GM23338 (cell line): ENCODE measurements at regions not wholly inside any gene's neighbourhood (a gene's known extent, or its start where the extent isn't known, plus 50 kb on each side); places are given as distances from the start of the nearest gene placed in this dataset.

Source experiments
- ATAC-seq: fragments of 200-7000 bp; cut with Tn5 transposase; 3 replicates; pipeline ENCODE4 v1.9.1; 2020
- DNase-seq: peaks from one replicate; pipeline ENCODE4 v3.0.0-alpha.2; 2015; ENCODE audit warnings: low spot score
- H2AFZ ChIP-seq: fragments of 200-600 bp; sonication (generic); 2 replicates; pipeline ENCODE4 v1.8.0; 2016; ENCODE audit warnings: antibody characterized with exemption, mild to moderate bottlenecking, moderate library complexity
- H3F3A ChIP-seq: fragments of 200-600 bp; sonication (generic); replicated peaks from 2 replicates; pipeline ENCODE4 v1.8.0; 2017; ENCODE audit warnings: antibody characterized with exemption, mixed run types, low read depth
- H3K27ac ChIP-seq: fragments of 200-600 bp; sonication (generic); 2 replicates; pipeline ENCODE4 v1.6.1; 2016; ENCODE audit warnings: low read depth
- H3K27me3 ChIP-seq: fragments of 200-600 bp; sonication (generic); 2 replicates; pipeline ENCODE4 v1.8.0; 2016; ENCODE audit warnings: mild to moderate bottlenecking, mixed run types, moderate library complexity; ENCODE audit not compliant: insufficient read depth
- H3K36me3 ChIP-seq: fragments of 200-600 bp; sonication (generic); 2 replicates; pipeline ENCODE4 v1.8.0; 2016; ENCODE audit warnings: mild to moderate bottlenecking; ENCODE audit not compliant: insufficient read depth
- H3K4me1 ChIP-seq: fragments of 200-600 bp; sonication (generic); 2 replicates; pipeline ENCODE4 v1.8.0; 2016; ENCODE audit warnings: mild to moderate bottlenecking, moderate library complexity; ENCODE audit not compliant: insufficient read depth
- H3K4me2 ChIP-seq: fragments of 200-600 bp; sonication (generic); 2 replicates; pipeline ENCODE4 v1.7.1; 2017; ENCODE audit warnings: mixed run types
- H3K4me3 ChIP-seq: fragments of 200-600 bp; sonication (generic); 2 replicates; pipeline ENCODE4 v1.6.1; 2016; ENCODE audit warnings: mixed run types
- H3K79me2 ChIP-seq: fragments of 200-600 bp; sonication (generic); replicated peaks from 2 replicates; pipeline ENCODE4 v1.8.0; 2017; ENCODE audit warnings: mild to moderate bottlenecking; ENCODE audit not compliant: insufficient read depth
- H3K9me2 ChIP-seq: fragments of 200-600 bp; sonication (generic); 2 replicates; pipeline ENCODE4 v1.8.0; 2017; ENCODE audit not compliant: insufficient read depth
- H4K20me1 ChIP-seq: fragments of 200-600 bp; sonication (generic); replicated peaks from 2 replicates; pipeline ENCODE4 v1.8.0; 2017; ENCODE audit warnings: mild to moderate bottlenecking; ENCODE audit not compliant: insufficient read depth
- H3K27ac Mint-ChIP-seq: 2 replicates; pipeline ENCODE4 v1.8.0; 2020; ENCODE audit warnings: inconsistent platforms, mild to moderate bottlenecking, moderate library complexity, mixed read lengths
- H3K27me3 Mint-ChIP-seq: 3 replicates; pipeline ENCODE4 v1.8.0; 2022; ENCODE audit warnings: low read depth, mild to moderate bottlenecking, moderate library complexity, mixed read lengths, inconsistent platforms; ENCODE audit not compliant: insufficient read depth, poor library complexity
- H3K36me3 Mint-ChIP-seq: 3 replicates; pipeline ENCODE4 v1.8.0; 2021; ENCODE audit warnings: low read depth, mild to moderate bottlenecking, inconsistent platforms, moderate library complexity, mixed read lengths
- H3K4me1 Mint-ChIP-seq: 3 replicates; pipeline ENCODE4 v1.8.0; 2020; ENCODE audit warnings: mild to moderate bottlenecking, inconsistent platforms, mixed read lengths
- H3K4me3 Mint-ChIP-seq: 3 replicates; pipeline ENCODE4 v1.8.0; 2021; ENCODE audit warnings: moderate library complexity, mild to moderate bottlenecking, inconsistent platforms, mixed read lengths
- H3K9me3 Mint-ChIP-seq: 3 replicates; pipeline ENCODE4 v1.8.0; 2020; ENCODE audit warnings: moderate library complexity, mild to moderate bottlenecking, inconsistent platforms, mixed read lengths
- CREB1 ChIP-seq: fragments of 250-450 bp; sonication (Bioruptor Pico); IDR thresholded peaks from 2 replicates; pipeline ENCODE4 v1.5.0; 2020; ENCODE audit warnings: low read depth, mild to moderate bottlenecking, moderate library complexity
- CTCF ChIP-seq, 2 experiments: fragments of 200-600 bp in 1 of 2; sonication (generic) in 1 of 2; conservative IDR thresholded peaks; 2 replicates each; pipeline versions ENCODE4 v1.5.1 to v1.6.1; 2016 to 2017; ENCODE audit warnings: antibody characterized with exemption in 2 of 2, low read depth in 2 of 2, mild to moderate bottlenecking in 2 of 2, moderate library complexity in 1 of 2
- ETS1 ChIP-seq: IDR thresholded peaks from 2 replicates; pipeline ENCODE4 v1.6.1; 2016; ENCODE audit warnings: antibody characterized with exemption
- EZH2 ChIP-seq: fragments of 200-600 bp; sonication (generic); IDR thresholded peaks from one replicate; pipeline ENCODE4 v1.8.0; 2017; ENCODE audit warnings: antibody characterized with exemption, mild to moderate bottlenecking, low read depth; ENCODE audit not compliant: unreplicated experiment
- EZH2phosphoT487 ChIP-seq: fragments of 200-600 bp; sonication (generic); IDR thresholded peaks from one replicate; pipeline ENCODE4 v1.8.1; 2018; ENCODE audit warnings: antibody characterized with exemption; ENCODE audit not compliant: unreplicated experiment
- JUNB ChIP-seq: IDR thresholded peaks from one replicate; pipeline ENCODE4 v1.6.1; 2016; ENCODE audit warnings: antibody characterized with exemption; ENCODE audit not compliant: unreplicated experiment
- NANOG ChIP-seq: IDR thresholded peaks from 2 replicates; pipeline ENCODE4 v1.6.1; 2016; ENCODE audit warnings: antibody characterized with exemption, borderline replicate concordance
- POLR2AphosphoS5 ChIP-seq: IDR thresholded peaks from 2 replicates; pipeline ENCODE4 v1.6.1; 2016; ENCODE audit warnings: antibody characterized with exemption, low read depth
- REST ChIP-seq: IDR thresholded peaks from one replicate; pipeline ENCODE4 v1.6.1; 2018; ENCODE audit warnings: antibody characterized with exemption; ENCODE audit not compliant: unreplicated experiment
- STAT1 ChIP-seq: IDR thresholded peaks from one replicate; pipeline ENCODE4 v1.6.1; 2016; ENCODE audit warnings: antibody characterized with exemption; ENCODE audit not compliant: unreplicated experiment
- ZNF114 ChIP-seq: fragments of 250-450 bp; sonication (Bioruptor Pico); IDR thresholded peaks from 2 replicates; pipeline ENCODE4 v1.5.0; 2020; ENCODE audit warnings: mild to moderate bottlenecking, moderate library complexity
- ZNF331 ChIP-seq: fragments of 250-450 bp; sonication (Bioruptor Pico); IDR thresholded peaks from 2 replicates; pipeline ENCODE4 v1.5.0; 2020; ENCODE audit warnings: low read depth, mild to moderate bottlenecking, moderate library complexity
- ZNF462 ChIP-seq: fragments of 250-450 bp; sonication (Bioruptor Pico); IDR thresholded peaks from 2 replicates; pipeline ENCODE4 v1.5.0; 2020; ENCODE audit warnings: mild to moderate bottlenecking, moderate library complexity

DNA sequence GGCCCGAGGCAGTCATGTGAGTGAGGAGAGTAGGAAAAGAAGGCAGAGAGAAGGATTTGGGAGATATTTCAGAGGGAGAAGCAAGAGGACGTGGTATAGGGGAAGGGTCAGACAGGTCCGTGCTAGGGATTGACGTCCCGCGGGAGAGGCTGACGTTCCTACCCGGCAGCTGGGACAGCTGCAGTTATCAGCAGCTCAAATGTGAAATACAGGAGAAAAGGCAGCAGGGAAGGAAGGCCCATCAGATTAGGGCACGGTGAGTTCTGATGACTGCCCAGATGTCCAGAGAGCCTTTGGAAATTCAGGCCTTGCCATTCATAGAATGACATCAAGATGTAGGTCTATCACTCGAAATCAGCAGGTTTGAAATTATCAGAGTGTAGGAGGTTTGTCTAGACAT is 88.4 kb downstream of the IRS2 start:
- Histone ChIP-seq H4K20me1 (no peaks in the 10 kb centered on the region), H3K4me1 (no peaks in the 10 kb centered on the region), H3K27me3 (no peaks in the 10 kb centered on the region), H2AFZ (no peak overlapping the region), H3K4me2 (no peak overlapping the region), H3F3A (no peaks in the 10 kb centered on the region), H3K4me3 (no peak overlapping the region), H3K9me2 (peaks cover 5% of the 10 kb centered on the region; the same call in 1 of the 2 replicates), H3K27ac (no peak overlapping the region), H3K79me2 (no peaks in the 10 kb centered on the region), H3K36me3 (no peaks in the 10 kb centered on the region)
- no peak for DNase-seq
- H3K4me3 Mint-ChIP-seq: no peak overlapping the region
- H3K27me3 Mint-ChIP-seq: no peaks in the 10 kb centered on the region
- 0 out of 3 replicates have a peak, but pooled peaks cover 2% of the 10 kb centered on the region for H3K4me1 Mint-ChIP-seq
- no peak overlapping the region for H3K27ac Mint-ChIP-seq
- no peak for ATAC-seq
- H3K9me3 Mint-ChIP-seq: no peaks in the 10 kb centered on the region
- no peaks in the 10 kb centered on the region; the same call in 2 of the 3 replicates for H3K36me3 Mint-ChIP-seq
- TF ChIP-seq ZNF331 (CRISPR knock-in tag) (no peak), CREB1 (CRISPR knock-in tag) (no peak), ZNF462 (CRISPR knock-in tag) (no peak), ETS1 (no peak), STAT1 (no peak), REST (no peak), NANOG (no peak), EZH2phosphoT487 (no peak), JUNB (no peak), CTCF (conservative IDR thresholded peaks at IDR 0.05; ENCODE audit: low read depth in 2 of 2) (no peak), EZH2 (no peak), ZNF114 (CRISPR knock-in tag) (no peak), POLR2AphosphoS5 (no peak)
